Endodermal cell (in vitro differentiated cells): ENCODE measurements at regions not wholly inside any gene's neighbourhood (a gene's known extent, or its start where the extent isn't known, plus 50 kb on each side); places are given as distances from the start of the nearest gene placed in this dataset.

Experiments used
- DNase-seq: peaks from one replicate; pipeline ENCODE4 v3.0.0-alpha.2; 2017
- H3K27ac ChIP-seq: 2 replicates; pipeline ENCODE4 v1.5.1; 2013; ENCODE audit warnings: mild to moderate bottlenecking, low read depth, low read length, moderate library complexity
- H3K27me3 ChIP-seq: 2 replicates; pipeline ENCODE4 v1.6.1; 2013; ENCODE audit warnings: mild to moderate bottlenecking, low read length, moderate library complexity; ENCODE audit not compliant: insufficient read depth, control insufficient read depth, poor library complexity, severe bottlenecking
- H3K36me3 ChIP-seq: 2 replicates; pipeline ENCODE4 v1.7.0; 2013; ENCODE audit warnings: mild to moderate bottlenecking, low read length, moderate library complexity; ENCODE audit not compliant: control insufficient read depth, insufficient read depth
- H3K4me1 ChIP-seq: one replicate; pipeline ENCODE4 v1.7.0; 2013; ENCODE audit warnings: low read length; ENCODE audit not compliant: control insufficient read depth, insufficient read depth
- H3K4me3 ChIP-seq: 2 replicates; pipeline ENCODE4 v1.5.1; 2013; ENCODE audit warnings: mild to moderate bottlenecking, low read length, moderate library complexity
- H3K9ac ChIP-seq: 2 replicates; pipeline ENCODE4 v1.6.1; 2013; ENCODE audit warnings: mild to moderate bottlenecking, low read length, moderate library complexity; ENCODE audit not compliant: poor library complexity, severe bottlenecking; ENCODE audit errors: extremely low read depth
- H3K9me3 ChIP-seq: 2 replicates; pipeline ENCODE4 v1.6.1; 2013; ENCODE audit warnings: mild to moderate bottlenecking, low read length, moderate library complexity; ENCODE audit not compliant: control insufficient read depth
- H3K27ac Mint-ChIP-seq: 2 replicates; pipeline ENCODE4 v1.8.0; 2020; ENCODE audit warnings: mixed read lengths
- H3K27me3 Mint-ChIP-seq: 2 replicates; pipeline ENCODE4 v1.8.0; 2021; ENCODE audit warnings: mild to moderate bottlenecking, mixed read lengths; ENCODE audit not compliant: insufficient read depth
- H3K36me3 Mint-ChIP-seq: 2 replicates; pipeline ENCODE4 v1.8.0; 2020; ENCODE audit warnings: low read depth, mixed read lengths
- H3K4me1 Mint-ChIP-seq: 2 replicates; pipeline ENCODE4 v1.8.0; 2020; ENCODE audit warnings: mixed read lengths
- H3K4me3 Mint-ChIP-seq: 2 replicates; pipeline ENCODE4 v1.8.0; 2020; ENCODE audit warnings: mild to moderate bottlenecking, moderate library complexity, mixed read lengths
- H3K9me3 Mint-ChIP-seq: 2 replicates; pipeline ENCODE4 v1.8.0; 2020; ENCODE audit warnings: mild to moderate bottlenecking, mixed read lengths
- CTCF ChIP-seq: fragments of 200-600 bp; sonication (generic); conservative IDR thresholded peaks from 2 replicates; pipeline ENCODE4 v1.5.0; 2021; ENCODE audit warnings: antibody characterized with exemption, mild to moderate bottlenecking
- WGBS, 2 experiments: methylation state at CpG; one replicate each; pipeline versions ENCODE4 v1.1.5 to v1.1.7; 2013; ENCODE audit warnings: missing lambda C conversion rate in 2 of 2, mixed read lengths in 1 of 2; ENCODE audit not compliant: insufficient coverage in 1 of 2, insufficient read length in 1 of 2; 5-methylcytosine and 5-hydroxymethylcytosine counted together

GRCh38 chr4:187073820-187074219, 350.2 kb upstream of the FAT1 start:
- Histone ChIP-seq H3K27me3 (no peaks in the 10 kb centered on the region), H3K4me3 (no peak overlapping the region), H3K27ac (no peak overlapping the region), H3K9ac (no peak overlapping the region), H3K36me3 (no peaks in the 10 kb centered on the region), H3K4me1 (no peaks in the 10 kb centered on the region), H3K9me3 (no peaks in the 10 kb centered on the region)
- no peaks in the 10 kb centered on the region for H3K36me3 Mint-ChIP-seq
- no peak for DNase-seq
- H3K9me3 Mint-ChIP-seq = no peaks in the 10 kb centered on the region
- no peak overlapping the region for H3K27ac Mint-ChIP-seq
- H3K4me1 Mint-ChIP-seq = peaks cover 6% of the 10 kb centered on the region
- peaks cover 2% of the 10 kb centered on the region for H3K27me3 Mint-ChIP-seq
- no peak overlapping the region for H3K4me3 Mint-ChIP-seq
- 94 to 95% methylated on average over 3 to 7 of the region's 7 CpGs for WGBS, 2 experiments
- TF ChIP-seq CTCF = no peak

- Histone ChIP-seq H3K27ac (no peak overlapping the region), H3K9me3 (no peaks in the 10 kb centered on the region), H3K4me1 (no peaks in the 10 kb centered on the region), H3K4me3 (no peak overlapping the region), H3K27me3 (no peaks in the 10 kb centered on the region), H3K9ac (no peak overlapping the region), H3K36me3 (no peaks in the 10 kb centered on the region)
- Mint-ChIP-seq H3K4me3 (no peak overlapping the region), H3K27me3 (no peaks in the 10 kb centered on the region), H3K9me3 (no peaks in the 10 kb centered on the region), H3K4me1 (peaks cover 6% of the 10 kb centered on the region), H3K27ac (no peak overlapping the region), H3K36me3 (no peaks in the 10 kb centered on the region)
- DNase-seq = no peak
- 89 to 100% methylated on average over 2 to 4 of the region's 4 CpGs for WGBS, 2 experiments
- no peak for TF ChIP-seq CTCF
Measured at GRCh38 chr4:187075514-187075913, 351.9 kb upstream of the FAT1 start.

GRCh38 chr4:187077744-187078401, 354.2 kb upstream of the FAT1 start:
- H3K4me1 Mint-ChIP-seq = no peaks in the 10 kb centered on the region
- Histone ChIP-seq H3K4me3 (no peak overlapping the region), H3K27me3 (no peaks in the 10 kb centered on the region), H3K36me3 (no peaks in the 10 kb centered on the region), H3K4me1 (no peaks in the 10 kb centered on the region), H3K9me3 (no peaks in the 10 kb centered on the region), H3K27ac (no peak overlapping the region), H3K9ac (no peak overlapping the region)
- WGBS, 2 experiments = 40 to 50% methylated on average over 7 to 12 of the region's 12 CpGs
- H3K36me3 Mint-ChIP-seq = no peaks in the 10 kb centered on the region
- H3K27ac Mint-ChIP-seq = no peak overlapping the region
- H3K27me3 Mint-ChIP-seq = no peaks in the 10 kb centered on the region
- DNase-seq = peak; percentile 57
- TF ChIP-seq CTCF = no peak
- no peak overlapping the region for H3K4me3 Mint-ChIP-seq
- no peaks in the 10 kb centered on the region for H3K9me3 Mint-ChIP-seq
